ENCODE measurements at regions not wholly inside any gene's neighbourhood (a gene's known extent, or its start where the extent isn't known, plus 50 kb on each side); places are given as distances from the start of the nearest gene placed in this dataset.

DNA sequence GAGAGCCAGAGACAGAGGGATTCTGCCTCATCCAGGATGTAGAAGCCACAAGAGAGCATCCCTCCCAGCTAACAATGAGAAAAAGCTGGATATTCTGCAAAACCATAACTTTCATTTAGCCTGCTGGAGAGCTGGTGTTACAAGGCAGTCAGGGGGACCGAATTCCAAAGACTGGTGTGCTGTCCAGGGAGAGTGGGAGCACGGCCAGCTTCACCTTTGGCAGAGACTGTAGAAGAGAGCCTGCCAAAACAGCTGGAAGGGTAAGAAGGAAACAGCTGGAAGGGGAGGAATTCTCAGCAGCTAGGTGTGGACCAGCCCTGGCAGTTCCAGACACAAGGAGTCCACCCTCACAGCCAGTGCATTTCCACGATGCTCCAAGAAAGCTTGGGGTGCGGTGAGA lies 109.9 kb upstream of the LINGO1 start:
- DNase-seq (ENCODE audit: insufficient read length, low spot score) (no peak), FAIRE-seq (no peak)

- no peak for DNase-seq (ENCODE audit: insufficient read length, low spot score)
- no peak for FAIRE-seq
These were observed 109.4 kb upstream of the LINGO1 start for GRCh38 chr15:77742127-77742526.

GRCh38 chr15:77741106-77741505 lies 108.4 kb upstream of the LINGO1 start:
- FAIRE-seq (no peak), DNase-seq (ENCODE audit: insufficient read length, low spot score) (no peak)

GRCh38 chr15:77739591-77740378 lies 107.1 kb upstream of the LINGO1 start:
- no peak for DNase-seq (ENCODE audit: insufficient read length, low spot score)
- FAIRE-seq = no peak

DNA sequence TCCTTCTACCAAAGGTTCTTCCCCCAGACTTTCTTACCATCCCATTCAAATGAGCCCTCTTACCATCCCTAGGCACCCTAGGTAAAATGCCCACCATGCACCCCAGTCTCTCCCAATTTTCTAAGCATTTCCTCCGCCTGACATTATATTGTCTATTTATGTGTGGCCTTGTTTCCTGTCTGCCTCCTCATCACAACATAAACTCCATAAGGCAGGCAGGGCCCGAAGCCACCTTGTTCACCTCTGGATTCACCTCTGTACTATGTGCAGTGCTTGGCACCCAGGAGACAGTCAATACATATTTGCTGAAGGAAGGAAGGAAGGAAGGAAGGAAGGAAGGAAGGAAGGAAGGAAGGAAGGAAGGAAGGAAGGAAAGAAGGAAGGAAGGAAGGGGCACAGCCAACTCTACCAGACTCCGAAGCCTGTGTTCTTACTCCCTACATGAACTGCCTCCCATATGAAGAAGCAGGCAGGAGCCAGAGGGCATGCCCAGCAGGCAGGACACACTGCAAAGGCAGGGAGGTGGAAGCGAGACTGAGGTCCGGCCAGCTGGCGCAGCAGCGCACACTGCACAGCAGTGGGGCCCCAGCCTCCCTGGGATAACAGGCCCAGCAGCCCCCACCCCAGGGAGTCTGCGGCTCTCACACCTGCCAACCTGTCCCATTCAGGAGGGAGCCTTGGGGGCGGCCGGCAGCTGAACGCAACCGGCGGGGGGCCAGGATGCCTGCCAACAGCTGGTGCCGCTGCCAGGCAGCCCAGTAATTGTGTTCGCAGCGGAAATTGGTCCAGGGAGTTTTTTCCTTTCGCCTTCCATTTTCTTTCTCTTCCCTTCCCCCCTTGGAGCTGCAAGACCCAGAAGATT lies 106.0 kb upstream of the LINGO1 start:
- FAIRE-seq (no peak), DNase-seq (ENCODE audit: insufficient read length, low spot score) (no peak)

DNA sequence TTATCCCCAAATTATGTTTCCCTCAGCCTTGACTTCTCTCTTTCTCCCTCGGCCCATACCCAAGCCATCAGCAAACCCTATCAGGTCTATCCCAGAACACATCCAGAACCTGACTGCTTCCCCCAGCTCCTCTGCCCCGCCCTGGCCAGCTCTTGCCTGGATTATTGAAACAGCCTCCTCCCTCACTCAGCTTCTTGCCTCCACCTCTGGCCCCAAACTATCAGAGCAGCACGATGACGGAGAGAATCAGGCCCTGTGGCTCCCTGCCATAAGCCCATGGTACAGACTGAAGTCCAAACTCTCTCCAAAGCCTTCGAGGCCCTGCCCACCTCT lies 105.3 kb upstream of the LINGO1 start:
- DNase-seq (ENCODE audit: insufficient read length, low spot score) = no peak
- FAIRE-seq = no peak

DNA sequence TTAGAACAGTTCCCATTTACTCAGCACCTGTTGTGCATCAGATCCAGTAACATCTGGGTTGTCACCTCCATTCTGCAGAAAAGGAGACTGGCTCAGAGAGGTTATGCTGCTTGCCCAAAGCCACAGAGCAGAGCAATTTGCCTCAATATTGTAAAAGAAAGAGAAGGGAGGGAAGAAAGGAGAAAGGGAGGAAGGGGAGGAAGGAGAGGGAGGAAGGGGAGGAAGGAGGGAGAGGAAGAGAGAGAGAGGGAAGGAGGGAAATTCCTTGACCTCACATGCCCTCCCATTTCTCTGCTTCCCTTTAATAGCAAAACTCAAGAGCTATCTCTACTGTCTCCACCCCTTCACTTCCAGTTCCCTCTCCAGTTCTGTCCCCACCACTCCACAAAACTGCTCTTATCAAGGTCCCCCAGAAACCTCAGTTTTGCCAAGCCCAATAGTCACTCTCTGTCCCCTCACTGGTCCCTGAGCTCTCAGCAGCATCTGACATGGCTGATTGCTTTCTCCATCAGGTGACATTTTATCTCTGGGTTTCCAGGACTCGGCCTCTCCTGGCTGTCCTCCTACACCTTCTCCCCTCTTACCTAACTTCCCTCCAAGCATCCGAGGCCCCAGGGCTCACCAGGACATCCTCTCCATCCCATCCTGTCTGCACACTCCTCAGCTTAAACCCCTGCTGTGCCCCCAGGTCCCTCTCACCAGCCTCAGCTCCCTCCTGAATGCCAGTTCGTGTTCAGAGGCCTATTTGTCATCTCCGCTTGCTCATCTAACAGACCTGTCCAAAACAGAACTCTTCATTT lies 104.7 kb upstream of the LINGO1 start:
- DNase-seq (ENCODE audit: insufficient read length, low spot score) = no peak
- FAIRE-seq = no peak

DNA sequence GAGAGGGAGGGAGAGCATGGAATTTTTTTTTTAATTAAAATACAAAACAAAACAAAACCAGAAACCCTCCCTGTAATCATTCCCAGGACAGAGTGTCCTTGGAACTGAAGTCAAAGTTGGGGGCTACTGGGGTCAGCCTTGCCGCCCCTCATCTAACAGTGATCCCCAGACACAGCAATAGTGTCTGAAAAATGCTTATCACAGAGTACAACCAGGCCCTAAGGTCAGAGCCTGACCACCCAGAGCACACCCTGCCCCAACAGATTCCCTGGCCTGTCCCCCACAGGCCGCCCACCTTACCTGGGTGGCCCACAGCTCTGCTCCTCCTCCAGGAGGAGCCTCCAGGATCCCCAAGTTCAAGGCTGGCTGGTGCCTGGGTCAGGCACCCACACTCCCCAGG lies 101.6 kb upstream of the LINGO1 start:
- DNase-seq (ENCODE audit: insufficient read length, low spot score) (no peak), FAIRE-seq (no peak)

DNA sequence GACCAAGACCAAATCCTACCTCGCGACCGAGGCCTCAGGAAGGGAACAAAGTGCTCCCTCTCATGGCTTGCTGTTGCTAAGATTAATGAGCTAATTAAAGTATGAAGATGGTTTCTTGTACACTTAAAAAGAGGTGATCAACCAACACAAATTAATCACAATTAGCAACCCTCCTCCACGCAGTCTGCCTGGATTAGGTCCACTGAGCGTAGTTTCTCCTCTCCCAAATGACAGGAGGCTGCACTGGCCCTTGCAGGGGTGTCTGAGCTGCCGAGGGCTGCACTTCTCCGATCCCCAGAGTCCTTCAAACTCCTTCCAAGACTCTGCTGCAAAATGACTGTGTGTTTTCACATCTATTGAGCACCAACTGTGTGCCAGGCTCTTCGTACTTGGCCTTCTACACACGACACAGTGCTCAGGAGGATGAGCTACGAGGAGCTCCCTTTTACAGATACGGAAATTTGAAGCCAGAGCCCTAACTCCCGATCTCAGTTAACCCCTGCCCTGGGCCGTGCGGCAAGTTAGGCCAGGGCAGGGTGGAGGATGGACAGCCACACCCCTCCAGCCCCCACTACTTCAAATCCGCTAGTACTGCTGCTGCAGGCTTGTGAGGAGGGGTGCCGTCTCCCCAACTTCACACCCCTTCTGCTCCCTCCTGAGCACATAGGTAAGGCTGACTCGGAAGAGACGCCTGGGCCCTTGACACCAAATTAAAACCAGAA lies 101.0 kb upstream of the LINGO1 start:
- no peak for DNase-seq (ENCODE audit: insufficient read length, low spot score)
- FAIRE-seq = no peak

DNA sequence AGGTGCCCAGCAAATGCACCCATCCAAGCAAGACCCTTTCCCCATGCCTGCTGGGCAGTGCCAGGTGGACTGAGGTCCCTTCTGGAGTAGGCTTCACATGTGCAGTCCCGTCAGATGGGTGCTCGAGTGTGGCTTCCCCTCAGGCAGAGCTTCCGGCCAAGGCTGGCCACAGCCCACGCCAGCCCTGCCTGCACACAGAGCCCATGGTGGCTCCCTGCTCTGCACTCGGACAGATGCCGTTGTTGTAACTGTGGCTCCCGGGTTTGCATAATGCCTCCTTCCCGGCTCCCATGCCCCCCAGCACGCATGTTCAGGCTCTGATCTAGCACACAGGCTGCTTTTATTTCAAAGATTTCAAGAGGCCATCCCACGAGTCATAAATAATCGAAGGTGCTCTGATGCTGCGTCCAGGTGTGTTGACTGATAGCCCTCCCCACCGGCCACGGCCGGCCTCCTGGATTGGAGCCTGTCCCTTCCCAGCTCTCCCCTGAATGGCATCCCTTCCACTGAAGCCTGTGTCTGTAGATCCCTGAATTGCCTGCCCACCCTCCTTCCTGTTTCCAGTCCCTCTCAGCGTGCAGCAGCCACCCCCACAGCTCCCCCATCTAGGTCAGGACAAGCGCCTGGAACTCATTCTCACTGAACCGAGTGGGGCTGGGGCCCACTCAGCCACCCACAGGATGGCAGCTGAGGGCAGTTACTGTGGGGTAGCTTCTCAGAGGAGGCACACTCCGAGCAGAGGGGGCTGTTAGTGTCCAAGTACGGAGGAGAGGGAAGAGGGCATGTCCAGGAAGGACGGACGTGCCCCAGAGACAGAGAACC lies 100.0 kb upstream of the LINGO1 start:
- DNase-seq (ENCODE audit: insufficient read length, low spot score) (no peak), FAIRE-seq (no peak)

DNA sequence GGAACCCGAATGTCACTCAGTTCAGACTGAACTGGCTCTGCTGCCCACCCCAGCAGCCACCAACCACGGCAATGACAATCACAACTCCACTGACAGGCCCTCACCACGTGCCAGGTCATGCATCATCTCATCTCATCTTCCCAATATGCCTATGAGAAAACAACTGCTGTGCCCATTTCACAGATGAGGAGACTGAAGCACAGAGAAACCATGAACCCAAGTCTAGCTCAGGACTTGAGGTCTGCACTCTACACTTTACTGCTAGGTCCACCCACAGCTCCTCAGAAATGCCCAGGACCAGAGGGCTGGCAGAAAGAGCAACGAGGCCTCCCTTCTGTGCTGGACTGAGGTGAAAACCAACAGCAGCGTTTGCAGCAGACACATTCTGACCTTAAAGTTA lies 99.2 kb upstream of the LINGO1 start:
- no peak for FAIRE-seq
- no peak for DNase-seq (ENCODE audit: insufficient read length, low spot score)

DNA sequence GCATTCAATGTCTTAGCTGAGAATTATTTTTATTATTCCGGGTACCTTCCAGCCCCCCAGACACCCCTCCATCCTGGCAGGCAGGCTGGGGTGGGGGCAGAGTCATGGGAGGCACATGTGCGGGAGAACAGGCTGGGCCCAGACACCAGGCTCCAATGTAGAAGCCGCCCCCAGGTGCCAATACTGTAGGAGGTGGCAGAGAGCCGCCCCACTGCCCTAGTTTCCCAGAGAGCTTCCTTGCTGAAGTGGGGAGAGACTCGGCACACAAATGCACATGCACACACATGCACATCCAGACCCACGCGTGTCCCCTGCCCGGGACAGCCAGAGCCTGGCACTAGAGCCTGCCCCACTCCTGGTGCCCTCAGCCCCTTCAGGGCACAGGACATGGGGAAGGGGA lies 98.4 kb upstream of the LINGO1 start:
- DNase-seq (ENCODE audit: insufficient read length, low spot score) = no peak
- no peak for FAIRE-seq

DNA sequence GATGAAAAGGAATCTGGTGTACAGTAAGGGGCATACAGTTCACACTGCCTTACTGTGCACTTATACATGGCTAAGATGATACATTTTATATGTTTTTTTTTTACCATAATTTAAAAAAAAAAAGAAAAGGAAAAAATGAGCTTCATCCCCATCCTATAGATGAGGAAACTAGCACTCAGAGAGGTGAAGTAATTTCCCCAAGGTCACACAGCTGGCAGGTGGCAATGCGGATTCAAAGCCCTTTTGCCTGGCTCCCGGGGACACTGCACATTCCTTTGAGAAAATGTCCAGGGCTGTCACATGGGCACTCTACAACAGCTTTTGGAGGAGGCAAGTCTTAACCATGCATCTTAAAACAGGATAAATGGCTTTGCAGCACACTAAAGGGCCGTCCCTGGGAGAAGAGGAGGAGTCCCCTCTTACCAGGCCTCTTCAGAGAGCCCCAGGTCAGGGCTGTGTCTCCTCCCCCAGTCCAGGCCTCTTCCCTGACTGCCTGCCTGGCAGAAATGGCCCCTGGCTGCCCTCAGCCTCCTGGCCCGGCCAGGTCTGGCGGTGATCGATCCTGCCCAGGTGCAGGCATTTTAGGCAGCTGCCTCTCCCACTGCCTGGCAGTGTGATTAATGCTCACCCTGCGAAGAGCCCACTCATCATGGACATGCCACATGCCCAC lies 95.1 kb upstream of the LINGO1 start:
- no peak for FAIRE-seq

DNA sequence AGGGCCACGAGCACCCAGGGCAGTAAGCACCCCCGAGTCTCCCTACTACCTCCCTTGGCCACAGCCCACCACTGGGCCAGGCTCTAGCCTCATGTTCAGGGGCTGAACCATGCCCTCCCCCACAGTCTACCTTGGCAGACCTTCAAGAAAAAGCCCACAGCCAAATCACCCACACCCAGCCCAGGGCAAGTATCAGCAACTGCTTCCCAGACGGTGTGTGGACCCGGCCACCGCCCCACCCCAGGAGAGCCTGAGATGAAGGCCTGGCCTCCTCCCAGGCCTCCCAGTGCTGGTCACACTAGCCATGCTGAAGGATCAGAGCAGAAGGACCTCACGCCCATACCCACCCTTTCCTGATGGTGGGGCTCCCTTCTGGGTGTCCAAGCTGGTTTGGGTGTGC lies 92.0 kb upstream of the LINGO1 start:
- FAIRE-seq = no peak

More for the DNA sequence above, 95.1 kb upstream of the LINGO1 start:
- no peak for DNase-seq (ENCODE audit: insufficient read length, low spot score)

GRCh38 chr15:77723756-77724155 lies 91.0 kb upstream of the LINGO1 start:
- no peak for DNase-seq (ENCODE audit: insufficient read length, low spot score)
- FAIRE-seq = no peak

More for the DNA sequence above, 92.0 kb upstream of the LINGO1 start:
- DNase-seq (ENCODE audit: insufficient read length, low spot score) = no peak

DNA sequence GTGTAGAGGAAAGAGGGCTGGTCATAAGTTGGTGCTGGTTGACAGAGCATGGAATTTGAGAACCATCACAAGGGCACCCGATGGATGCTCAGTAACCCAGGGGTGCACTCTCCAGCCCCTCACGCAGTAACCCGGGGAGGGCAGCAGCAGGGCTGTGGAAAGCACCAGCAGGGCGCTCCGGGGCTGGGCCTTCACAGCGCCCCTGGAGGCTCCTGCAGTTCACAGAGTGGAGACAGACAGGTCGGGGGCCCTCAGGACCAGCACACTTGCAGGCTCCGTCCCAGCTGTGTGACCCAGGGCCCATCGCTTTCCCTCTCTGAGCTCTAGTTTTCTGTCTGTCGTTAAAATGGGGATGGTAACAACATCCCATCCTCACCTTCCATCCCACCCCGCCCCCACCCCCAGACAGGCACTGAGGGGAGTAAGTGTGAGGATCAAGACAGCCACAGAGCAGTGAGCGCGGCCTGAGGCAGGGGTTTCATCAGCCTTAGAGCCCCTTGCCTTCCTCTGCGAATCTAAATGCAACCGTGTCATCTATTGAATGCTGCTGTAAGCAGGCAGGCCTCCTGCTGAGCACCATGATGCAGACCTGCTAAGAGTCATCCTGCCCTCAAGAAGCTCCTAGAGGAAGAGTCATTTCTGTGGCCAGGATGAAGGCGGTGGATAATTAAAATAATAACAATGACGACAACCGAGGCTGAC lies 90.2 kb upstream of the LINGO1 start:
- no peak for DNase-seq (ENCODE audit: insufficient read length, low spot score)
- no peak for FAIRE-seq

GRCh38 chr15:77721963-77722362 lies 89.3 kb upstream of the LINGO1 start:
- DNase-seq (ENCODE audit: insufficient read length, low spot score) = no peak

GRCh38 chr15:77720655-77721054 lies 87.9 kb upstream of the LINGO1 start:
- no peak for FAIRE-seq

More at GRCh38 chr15:77721963-77722362, 89.3 kb upstream of the LINGO1 start:
- FAIRE-seq = no peak

DNA sequence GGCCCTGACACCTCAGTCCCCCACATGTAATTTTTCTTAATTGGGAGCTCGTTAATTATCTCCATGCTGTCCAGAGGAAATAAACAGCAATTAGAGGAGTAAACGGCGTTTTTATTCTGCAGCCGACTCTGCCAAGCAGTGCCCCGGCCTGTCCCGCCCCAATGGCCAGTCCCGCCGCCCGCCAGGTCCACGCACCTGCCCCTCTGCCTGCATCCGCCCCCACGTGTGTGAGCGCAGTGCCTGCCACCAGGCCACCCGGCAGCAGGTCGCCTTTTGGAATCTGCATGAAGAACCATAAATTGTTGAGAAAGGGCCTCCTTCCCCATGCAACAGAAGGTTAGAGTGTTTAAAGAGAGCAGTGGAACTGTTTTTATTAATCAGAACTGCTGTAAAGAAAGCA lies 87.5 kb upstream of the LINGO1 start:
- FAIRE-seq (no peak), DNase-seq (ENCODE audit: insufficient read length, low spot score) (no peak)

More at GRCh38 chr15:77720655-77721054, 87.9 kb upstream of the LINGO1 start:
- DNase-seq (ENCODE audit: insufficient read length, low spot score) = no peak

All from HTR-8/SVneo (cell line).